HEK293T (cell line): ENCODE measurements at regions not wholly inside any gene's neighbourhood (a gene's known extent, or its start where the extent isn't known, plus 50 kb on each side); places are given as distances from the start of the nearest gene placed in this dataset.
"Not testable (repeated sequence)": the region's sequence is repeated elsewhere in the genome, so short reads cannot be mapped to it uniquely, and the experiment has no call there.

Experiments
- CTCF ChIA-PET: fragments of 350-600 bp; formaldehyde crosslinking; extraction: SDS; loops from one replicate; lab custom pipeline; 2021; ENCODE audit warnings: antibody characterized with exemption, inconsistent platforms; lab: Yijun Ruan, JAX
- POLR2A ChIA-PET: fragments of 350-600 bp; formaldehyde crosslinking; extraction: SDS; loops from one replicate; lab custom pipeline; 2020; ENCODE audit warnings: antibody characterized with exemption, inconsistent platforms; lab: Yijun Ruan, JAX
- DNase-seq: peaks from one replicate; pipeline ENCODE4 v3.0.0; 2012; ENCODE audit warnings: mixed read lengths; ENCODE audit errors: extremely low spot score
- ARNT ChIP-seq: fragments of 450-650 bp; IDR thresholded peaks from 2 replicates; pipeline ENCODE4 v1.6.1; 2017; ENCODE audit warnings: mild to moderate bottlenecking
- BHLHE40 ChIP-seq: fragments of 450-650 bp; IDR thresholded peaks from 2 replicates; pipeline ENCODE4 v1.6.1; 2016; ENCODE audit warnings: mild to moderate bottlenecking, moderate library complexity, borderline replicate concordance
- FOXA1 ChIP-seq: fragments of 450-650 bp; IDR thresholded peaks from 2 replicates; pipeline ENCODE4 v1.6.1; 2016; ENCODE audit warnings: mild to moderate bottlenecking
- HDGF ChIP-seq: fragments of 450-650 bp; IDR thresholded peaks from 2 replicates; pipeline ENCODE4 v1.6.1; 2017; ENCODE audit warnings: antibody characterized with exemption, borderline replicate concordance
- L3MBTL2 ChIP-seq: fragments of 450-650 bp; conservative IDR thresholded peaks from 2 replicates; pipeline ENCODE4 v1.6.1; 2016; ENCODE audit warnings: mild to moderate bottlenecking
- LEF1 ChIP-seq: fragments of 450-650 bp; IDR thresholded peaks from 2 replicates; pipeline ENCODE4 v1.6.1; 2017; ENCODE audit warnings: mild to moderate bottlenecking, borderline replicate concordance
- NFRKB ChIP-seq: fragments of 450-650 bp; IDR thresholded peaks from 2 replicates; pipeline ENCODE4 v1.6.1; 2016; ENCODE audit warnings: mild to moderate bottlenecking, moderate library complexity
- PKNOX1 ChIP-seq: fragments of 450-650 bp; IDR thresholded peaks from 2 replicates; pipeline ENCODE4 v1.6.1; 2016
- TARDBP ChIP-seq: fragments of 450-650 bp; IDR thresholded peaks from 2 replicates; pipeline ENCODE4 v1.6.1; 2016
- ZNF384 ChIP-seq: fragments of 450-650 bp; IDR thresholded peaks from 2 replicates; pipeline ENCODE4 v1.6.1; 2016

DNA sequence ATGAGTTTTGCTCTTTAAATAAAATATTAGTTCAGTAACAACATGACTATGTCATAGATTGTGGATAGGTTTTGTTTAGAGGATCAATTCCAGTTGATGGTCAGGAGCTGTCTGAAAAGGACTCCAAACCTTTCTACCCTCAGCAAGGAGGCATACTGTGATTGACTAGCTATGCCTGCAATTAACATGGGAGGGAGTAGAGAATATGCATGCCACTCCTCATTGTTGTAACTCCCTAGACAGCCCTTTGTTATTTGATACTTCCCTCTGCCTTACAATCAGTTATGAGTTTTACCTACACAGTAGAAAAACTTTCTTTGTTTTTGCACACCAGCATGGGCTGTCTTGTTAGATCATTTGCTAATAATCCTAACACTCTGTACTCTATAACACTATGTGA lies 1418.5 kb downstream of the KHDRBS2 start:
- DNase-seq: no peak
- ChIA-PET CTCF (no interaction called here), POLR2A (no interaction called here)
- TF ChIP-seq NFRKB (no peak), HDGF (no peak), PKNOX1 (no peak), FOXA1 (no peak), LEF1 (no peak), BHLHE40 (no peak), ARNT (no peak), TARDBP (no peak), ZNF384 (no peak), L3MBTL2 (no peak)

- DNase-seq, POLR2A ChIA-PET, CTCF ChIA-PET: not testable (repeated sequence)
Observed at GRCh38 chr6:60843175-60843982, 1442.6 kb downstream of the KHDRBS2 start.

- DNase-seq, CTCF ChIA-PET, POLR2A ChIA-PET: not testable (repeated sequence)
Observed at GRCh38 chr6:60830726-60831125, 1455.3 kb downstream of the KHDRBS2 start.

GRCh38 chr6:60822597-60822996 lies 1463.4 kb downstream of the KHDRBS2 start:
- DNase-seq, POLR2A ChIA-PET, CTCF ChIA-PET: not testable (repeated sequence)

- DNase-seq, POLR2A ChIA-PET, CTCF ChIA-PET: not testable (repeated sequence)
Observed at GRCh38 chr6:60818072-60818471, 1468.0 kb downstream of the KHDRBS2 start.

DNA sequence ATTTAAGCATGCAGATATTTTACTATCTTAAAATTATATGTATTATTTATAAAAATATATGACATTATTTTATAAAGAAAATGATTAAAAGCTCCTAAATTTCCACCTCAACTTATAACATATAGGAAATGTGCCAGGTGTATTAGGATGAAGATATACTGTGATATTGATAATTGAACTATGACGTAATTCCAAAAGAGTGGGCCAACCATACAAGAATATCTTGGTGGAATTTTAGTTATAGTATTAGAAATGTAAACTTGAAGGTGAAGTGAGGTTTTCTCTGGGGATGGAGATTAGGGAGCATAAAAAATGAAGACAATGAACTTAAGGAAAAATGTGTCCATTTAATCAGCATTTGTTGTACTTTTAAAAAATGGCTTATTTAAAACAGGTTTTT lies 1471.2 kb downstream of the KHDRBS2 start:
- POLR2A ChIA-PET, CTCF ChIA-PET, DNase-seq: not testable (repeated sequence)

- CTCF ChIA-PET, POLR2A ChIA-PET, DNase-seq: not testable (repeated sequence)
Observed at GRCh38 chr6:60813897-60814596, 1472.0 kb downstream of the KHDRBS2 start.

GRCh38 chr6:60810216-60810615 lies 1475.8 kb downstream of the KHDRBS2 start:
- POLR2A ChIA-PET, CTCF ChIA-PET, DNase-seq: not testable (repeated sequence)

DNA sequence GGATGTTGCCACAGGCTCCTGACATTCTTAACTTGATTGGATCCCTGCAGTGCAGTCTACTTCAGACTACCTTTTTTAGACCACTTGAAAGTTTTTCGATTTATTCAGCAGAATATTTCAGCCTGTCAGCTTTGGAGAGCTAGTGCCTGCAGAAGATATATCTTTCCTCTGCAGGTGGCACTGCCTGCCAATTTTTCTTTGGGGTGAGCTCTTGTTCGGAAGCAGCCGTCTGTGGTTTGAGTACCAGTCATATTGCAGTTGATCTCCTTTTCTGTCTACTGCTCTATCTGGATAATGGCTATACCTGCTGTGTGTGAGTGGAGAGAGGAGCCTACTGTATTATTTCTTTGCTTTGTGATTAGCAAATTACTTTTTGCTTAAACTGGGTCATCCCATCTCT lies 1486.9 kb downstream of the KHDRBS2 start:
- POLR2A ChIA-PET, CTCF ChIA-PET, DNase-seq: not testable (repeated sequence)

- DNase-seq, CTCF ChIA-PET, POLR2A ChIA-PET: not testable (repeated sequence)
Observed at GRCh38 chr6:60797831-60798230, 1488.2 kb downstream of the KHDRBS2 start.

GRCh38 chr6:60789601-60790000 lies 1496.4 kb downstream of the KHDRBS2 start:
- CTCF ChIA-PET, DNase-seq, POLR2A ChIA-PET: not testable (repeated sequence)

DNA sequence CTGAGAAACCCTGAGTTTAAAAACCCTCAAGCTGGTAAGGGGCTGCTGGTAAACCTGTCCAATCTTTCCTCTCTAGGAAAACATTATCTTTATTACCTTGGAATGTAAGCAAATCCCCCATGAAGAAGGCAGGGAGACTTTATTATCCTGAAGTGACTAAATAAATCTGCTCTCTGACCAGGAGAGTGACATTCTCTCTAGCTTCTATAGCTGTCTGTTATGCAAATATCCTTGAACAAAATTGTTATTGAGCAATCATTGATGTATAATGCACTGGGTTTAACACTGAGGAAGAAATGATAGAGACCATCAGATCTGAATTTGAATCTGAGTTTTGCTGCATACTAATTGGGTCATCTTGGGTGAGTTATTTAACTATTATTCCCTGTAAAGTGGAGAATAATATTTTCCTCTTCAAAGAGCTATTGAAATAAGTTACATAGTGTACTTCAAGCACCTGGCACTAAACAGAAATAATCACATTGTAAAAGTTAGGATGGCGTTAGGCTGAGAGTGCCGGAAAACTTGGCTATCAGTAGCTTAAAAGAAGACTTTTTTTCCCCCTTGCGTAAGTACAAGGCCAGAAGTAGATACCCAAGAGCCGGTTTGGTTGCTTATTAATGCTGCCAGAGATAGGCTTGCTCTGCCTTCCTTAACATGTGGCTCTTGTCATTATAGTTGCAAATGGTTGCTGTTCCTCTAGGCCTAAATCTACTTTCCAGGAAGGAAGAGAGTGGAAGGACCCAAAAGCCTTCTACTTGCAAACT lies 1503.1 kb downstream of the KHDRBS2 start:
- DNase-seq, CTCF ChIA-PET, POLR2A ChIA-PET: not testable (repeated sequence)

DNA sequence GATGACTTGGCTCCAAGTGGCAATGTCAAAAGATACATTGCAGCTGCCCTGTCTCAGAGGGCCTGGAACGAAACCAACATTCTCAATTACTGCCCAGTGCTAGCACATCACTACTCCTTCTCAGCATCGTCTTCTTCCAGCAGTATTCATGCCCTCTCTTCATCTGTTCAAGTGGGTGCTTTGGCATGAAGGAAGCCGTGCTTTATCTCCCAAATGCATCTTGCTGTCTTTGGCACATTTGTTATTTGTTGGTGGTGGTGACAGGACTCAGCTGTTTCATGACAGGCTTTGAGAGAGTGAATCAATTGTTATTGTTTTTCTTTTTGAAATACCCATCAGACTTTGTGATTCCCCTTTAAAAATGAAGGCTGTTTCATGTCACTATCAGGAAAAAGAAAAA lies 1506.4 kb downstream of the KHDRBS2 start:
- DNase-seq, POLR2A ChIA-PET, CTCF ChIA-PET: not testable (repeated sequence)

- CTCF ChIA-PET, POLR2A ChIA-PET, DNase-seq: not testable (repeated sequence)
Observed at GRCh38 chr6:60767791-60768499, 1518.1 kb downstream of the KHDRBS2 start.

- CTCF ChIA-PET, POLR2A ChIA-PET, DNase-seq: not testable (repeated sequence)
Observed at GRCh38 chr6:60765331-60765730, 1520.7 kb downstream of the KHDRBS2 start.
